Fibroblast of lung (primary cell): ENCODE measurements at regions not wholly inside any gene's neighbourhood (a gene's known extent, or its start where the extent isn't known, plus 50 kb on each side); places are given as distances from the start of the nearest gene placed in this dataset.

ENCODE experiments used
- DNase-seq, 2 donors: peaks; one replicate each; pipeline versions ENCODE4 v3.0.0 to v3.0.0-alpha.2; 2010; ENCODE audit warnings: low read depth in 2 of 2
- H2AFZ ChIP-seq: 2 replicates; pipeline ENCODE4 v1.5.1; 2012; ENCODE audit warnings: low read length, control low read depth, inconsistent platforms
- H3K27ac ChIP-seq: 2 replicates; pipeline ENCODE4 v1.5.1; 2011; ENCODE audit warnings: low read length, control low read depth; ENCODE audit not compliant: insufficient read depth
- H3K27me3 ChIP-seq: 2 replicates; pipeline ENCODE4 v1.5.1; 2011; ENCODE audit warnings: mild to moderate bottlenecking, low read length; ENCODE audit not compliant: control insufficient read depth, insufficient read depth
- H3K36me3 ChIP-seq: 2 replicates; pipeline ENCODE4 v1.5.1; 2011; ENCODE audit warnings: low read length; ENCODE audit not compliant: control insufficient read depth, insufficient read depth
- H3K4me1 ChIP-seq: 2 replicates; pipeline ENCODE4 v1.5.1; 2011; ENCODE audit warnings: low read length; ENCODE audit not compliant: control insufficient read depth, insufficient read depth; ENCODE audit errors: extremely low read depth
- H3K4me2 ChIP-seq: 2 replicates; pipeline ENCODE4 v1.5.1; 2011; ENCODE audit warnings: low read length, control low read depth; ENCODE audit not compliant: insufficient read depth; ENCODE audit errors: extremely low read depth
- H3K4me3 ChIP-seq, 4 experiments: fragments of 200-600 bp in 1 of 4; sonication (generic) in 1 of 4; replicated peaks in 1 of 4; 2 replicates each; pipeline ENCODE4 v1.5.1; 2011 to 2016; ENCODE audit warnings: low read length in 4 of 4, low read depth in 3 of 4, mild to moderate bottlenecking in 3 of 4, control low read depth in 2 of 4, inconsistent platforms in 1 of 4, mixed read lengths in 1 of 4; ENCODE audit not compliant: insufficient read depth in 1 of 4; ENCODE audit errors: control extremely low read depth in 1 of 4
- H3K79me2 ChIP-seq: 2 replicates; pipeline ENCODE4 v1.5.1; 2012; ENCODE audit warnings: mild to moderate bottlenecking, low read length, inconsistent platforms; ENCODE audit not compliant: control insufficient read depth, insufficient read depth
- H3K9ac ChIP-seq: 2 replicates; pipeline ENCODE4 v1.5.1; 2011; ENCODE audit warnings: mild to moderate bottlenecking, low read length, control low read depth; ENCODE audit not compliant: insufficient read depth
- H3K9me3 ChIP-seq: 2 replicates; pipeline ENCODE4 v1.5.1; 2012; ENCODE audit warnings: low read depth, low read length; ENCODE audit not compliant: control insufficient read depth, insufficient read depth
- H4K20me1 ChIP-seq: 2 replicates; pipeline ENCODE4 v1.5.1; 2011; ENCODE audit warnings: low read length; ENCODE audit not compliant: control insufficient read depth, insufficient read depth; ENCODE audit errors: extremely low read depth
- CTCF ChIP-seq, 2 donors: IDR thresholded peaks in 1 of 2; conservative IDR thresholded peaks in 1 of 2; 1 replicate in 1 of 2; 2 replicates in 1 of 2; pipeline ENCODE4 v1.5.1; 2011 to 2012; ENCODE audit warnings: low read length in 2 of 2, control low read depth in 1 of 2, inconsistent platforms in 1 of 2, low read depth in 1 of 2, mild to moderate bottlenecking in 1 of 2
- EZH2 ChIP-seq: IDR thresholded peaks from 2 replicates; pipeline ENCODE4 v1.5.1; 2012; ENCODE audit warnings: low read length, control low read depth, mild to moderate bottlenecking; ENCODE audit errors: missing control alignments

- H3K27ac ChIP-seq: no peak overlapping the region
- H3K4me2 ChIP-seq: no peak overlapping the region
- TF ChIP-seq EZH2 (no peak), CTCF (conservative IDR thresholded peaks at IDR 0.05 in 1 of 2, IDR thresholded peaks at IDR 0.05 in 1 of 2; ENCODE audit: low read depth in 1 of 2, low read length in 2 of 2) (no peak)
- H2AFZ ChIP-seq: no peak overlapping the region
- H3K79me2 ChIP-seq: no peaks in the 10 kb centered on the region
- H4K20me1 ChIP-seq: no peaks in the 10 kb centered on the region
- no peaks in the 10 kb centered on the region for H3K9me3 ChIP-seq
- H3K27me3 ChIP-seq: peaks cover 16% of the 10 kb centered on the region
- no peak overlapping the region for H3K9ac ChIP-seq
- no peak overlapping the region for H3K4me3 ChIP-seq
- H3K4me1 ChIP-seq: no peaks in the 10 kb centered on the region
- no peaks in the 10 kb centered on the region for H3K36me3 ChIP-seq
- no peak for DNase-seq
Measured at GRCh38 chr11:45067966-45068365, 78.5 kb upstream of the PRDM11 start.

GRCh38 chr11:45071232-45071631 is 75.2 kb upstream of the PRDM11 start:
- Histone ChIP-seq H3K4me1 (no peaks in the 10 kb centered on the region), H3K9ac (no peak overlapping the region), H3K9me3 (no peaks in the 10 kb centered on the region), H4K20me1 (no peaks in the 10 kb centered on the region), H3K36me3 (no peaks in the 10 kb centered on the region), H3K4me2 (no peak overlapping the region), H3K27ac (no peak overlapping the region), H3K4me3 (no peak overlapping the region), H3K27me3 (peaks cover 19% of the 10 kb centered on the region), H3K79me2 (no peaks in the 10 kb centered on the region), H2AFZ (no peak overlapping the region)
- no peak for DNase-seq
- TF ChIP-seq EZH2 (no peak), CTCF (conservative IDR thresholded peaks at IDR 0.05 in 1 of 2, IDR thresholded peaks at IDR 0.05 in 1 of 2; ENCODE audit: low read depth in 1 of 2, low read length in 2 of 2) (no peak)

GRCh38 chr11:45073685-45074141 is 72.7 kb upstream of the PRDM11 start:
- no peaks in the 10 kb centered on the region for H3K9me3 ChIP-seq
- peaks cover 16% of the 10 kb centered on the region for H3K27me3 ChIP-seq
- no peak for DNase-seq
- H3K79me2 ChIP-seq: no peaks in the 10 kb centered on the region
- H3K4me3 ChIP-seq: no peak overlapping the region
- no peak for TF ChIP-seq EZH2
- no peak for TF ChIP-seq CTCF (conservative IDR thresholded peaks at IDR 0.05 in 1 of 2, IDR thresholded peaks at IDR 0.05 in 1 of 2; ENCODE audit: low read depth in 1 of 2, low read length in 2 of 2)
- H3K27ac ChIP-seq: no peak overlapping the region
- no peaks in the 10 kb centered on the region for H4K20me1 ChIP-seq
- no peaks in the 10 kb centered on the region for H3K4me1 ChIP-seq
- H3K36me3 ChIP-seq: no peaks in the 10 kb centered on the region
- no peak overlapping the region for H2AFZ ChIP-seq
- H3K4me2 ChIP-seq: no peak overlapping the region
- no peak overlapping the region for H3K9ac ChIP-seq
